GM08714 (cell line): ENCODE measurements at regions not wholly inside any gene's neighbourhood (a gene's known extent, or its start where the extent isn't known, plus 50 kb on each side); places are given as distances from the start of the nearest gene placed in this dataset.
"Not testable (repeated sequence)": the region's sequence is repeated elsewhere in the genome, so short reads cannot be mapped to it uniquely, and the experiment has no call there.

ENCODE experiments used
- H3K4me3 ChIP-seq: fragments of 200-500 bp; sonication (Bioruptor generic); 2 replicates; pipeline ENCODE4 v1.5.1; 2014; ENCODE audit warnings: mild to moderate bottlenecking, low read length, inconsistent platforms
- ZNF274 ChIP-seq: IDR thresholded peaks from 2 replicates; pipeline ENCODE4 v1.6.1; 2012; ENCODE audit warnings: mild to moderate bottlenecking, low read depth, low read length

- H3K4me3 ChIP-seq, result no peak overlapping the region
- TF ChIP-seq ZNF274, result no peak
These were observed 817.4 kb upstream of the ACVR2A start for GRCh38 chr2:147027436-147027835.

GRCh38 chr2:147026664-147027295 is 818.0 kb upstream of the ACVR2A start:
- no peak for TF ChIP-seq ZNF274
- no peak overlapping the region for H3K4me3 ChIP-seq

- no peak for TF ChIP-seq ZNF274
- no peak overlapping the region for H3K4me3 ChIP-seq
These were observed 818.9 kb upstream of the ACVR2A start for GRCh38 chr2:147025646-147026585.

- no peak for TF ChIP-seq ZNF274
These were observed 825.5 kb upstream of the ACVR2A start for GRCh38 chr2:147019311-147019710.

GRCh38 chr2:147017951-147018645 is 826.7 kb upstream of the ACVR2A start:
- no peak for TF ChIP-seq ZNF274
- no peak overlapping the region for H3K4me3 ChIP-seq

More at GRCh38 chr2:147019311-147019710, 825.5 kb upstream of the ACVR2A start:
- no peak overlapping the region for H3K4me3 ChIP-seq

GRCh38 chr2:147016181-147016580 is 828.6 kb upstream of the ACVR2A start:
- no peak overlapping the region for H3K4me3 ChIP-seq
- no peak for TF ChIP-seq ZNF274

GRCh38 chr2:147015591-147015990 is 829.2 kb upstream of the ACVR2A start:
- H3K4me3 ChIP-seq, result no peak overlapping the region
- no peak for TF ChIP-seq ZNF274

GRCh38 chr2:147013696-147014392 is 831.0 kb upstream of the ACVR2A start:
- no peak overlapping the region for H3K4me3 ChIP-seq
- no peak for TF ChIP-seq ZNF274

- no peak for TF ChIP-seq ZNF274
- H3K4me3 ChIP-seq, result no peak overlapping the region
These were observed 836.3 kb upstream of the ACVR2A start for GRCh38 chr2:147008481-147008880.

- TF ChIP-seq ZNF274, result no peak
- H3K4me3 ChIP-seq, result no peak overlapping the region
These were observed 838.1 kb upstream of the ACVR2A start for GRCh38 chr2:147006736-147007141.

GRCh38 chr2:147003081-147003480 is 841.7 kb upstream of the ACVR2A start:
- H3K4me3 ChIP-seq, result no peak overlapping the region
- no peak for TF ChIP-seq ZNF274

- no peak for TF ChIP-seq ZNF274
- H3K4me3 ChIP-seq, result no peak overlapping the region
These were observed 842.6 kb upstream of the ACVR2A start for GRCh38 chr2:147002256-147002655.

GRCh38 chr2:147001061-147001460 is 843.8 kb upstream of the ACVR2A start:
- no peak for TF ChIP-seq ZNF274
- H3K4me3 ChIP-seq, result no peak overlapping the region

GRCh38 chr2:147000151-147000550 is 844.7 kb upstream of the ACVR2A start:
- not testable (repeated sequence) for H3K4me3 ChIP-seq
